Progenitor cell of endocrine pancreas (in vitro differentiated cells): ENCODE measurements at regions not wholly inside any gene's neighbourhood (a gene's known extent, or its start where the extent isn't known, plus 50 kb on each side); places are given as distances from the start of the nearest gene placed in this dataset.

Source experiments
- DNase-seq: peaks from one replicate; pipeline ENCODE4 v3.0.0; 2021; ENCODE audit warnings: low spot score; ENCODE audit not compliant: unreplicated experiment
- H3K27ac Mint-ChIP-seq: 2 replicates; pipeline ENCODE4 v1.8.0; 2021; ENCODE audit warnings: mild to moderate bottlenecking, moderate library complexity, mixed read lengths
- H3K27me3 Mint-ChIP-seq: 2 replicates; pipeline ENCODE4 v1.8.0; 2021; ENCODE audit warnings: mixed read lengths
- H3K36me3 Mint-ChIP-seq: 2 replicates; pipeline ENCODE4 v1.8.0; 2022; ENCODE audit warnings: mixed read lengths; ENCODE audit not compliant: insufficient read depth
- H3K4me1 Mint-ChIP-seq: 2 replicates; pipeline ENCODE4 v1.8.0; 2021; ENCODE audit warnings: low read depth, mixed read lengths
- H3K4me3 Mint-ChIP-seq: 2 replicates; pipeline ENCODE4 v1.8.0; 2021; ENCODE audit warnings: low read depth, mild to moderate bottlenecking, moderate library complexity, mixed read lengths
- H3K9me3 Mint-ChIP-seq: 2 replicates; pipeline ENCODE4 v1.8.0; 2021; ENCODE audit warnings: low read depth, mixed read lengths
- TF ChIP-seq, protein P1 (sequence below): fragments of 200-600 bp; sonication (generic); IDR thresholded peaks from one replicate; pipeline ENCODE4 v1.5.0; 2021; ENCODE audit warnings: antibody characterized with exemption, mild to moderate bottlenecking; ENCODE audit not compliant: unreplicated experiment

DNA sequence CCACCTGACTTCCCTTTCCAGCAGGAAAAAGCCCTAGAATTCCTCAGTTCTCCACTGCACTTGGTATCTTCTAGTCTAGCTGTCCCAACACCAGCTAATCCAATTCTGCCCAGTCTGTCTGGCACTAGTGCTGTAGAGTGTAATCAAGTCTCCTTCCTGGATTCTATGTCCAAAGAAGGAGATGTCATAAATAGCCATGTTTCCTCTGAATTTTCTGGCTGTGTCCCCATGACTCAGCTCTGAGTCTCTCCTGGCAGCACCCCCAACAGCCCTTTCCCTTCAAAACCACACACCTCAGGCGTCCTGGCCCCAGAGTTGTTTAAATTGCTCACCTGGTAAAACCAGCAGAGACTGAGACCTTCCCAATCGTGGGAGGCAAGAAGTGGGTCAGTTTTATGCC, 197.2 kb downstream of the GRXCR1 start:
- H3K27ac Mint-ChIP-seq: no peak overlapping the region
- H3K4me3 Mint-ChIP-seq: no peak overlapping the region
- H3K4me1 Mint-ChIP-seq: no peaks in the 10 kb centered on the region
- no peak for DNase-seq
- TF ChIP-seq, protein P1, sequence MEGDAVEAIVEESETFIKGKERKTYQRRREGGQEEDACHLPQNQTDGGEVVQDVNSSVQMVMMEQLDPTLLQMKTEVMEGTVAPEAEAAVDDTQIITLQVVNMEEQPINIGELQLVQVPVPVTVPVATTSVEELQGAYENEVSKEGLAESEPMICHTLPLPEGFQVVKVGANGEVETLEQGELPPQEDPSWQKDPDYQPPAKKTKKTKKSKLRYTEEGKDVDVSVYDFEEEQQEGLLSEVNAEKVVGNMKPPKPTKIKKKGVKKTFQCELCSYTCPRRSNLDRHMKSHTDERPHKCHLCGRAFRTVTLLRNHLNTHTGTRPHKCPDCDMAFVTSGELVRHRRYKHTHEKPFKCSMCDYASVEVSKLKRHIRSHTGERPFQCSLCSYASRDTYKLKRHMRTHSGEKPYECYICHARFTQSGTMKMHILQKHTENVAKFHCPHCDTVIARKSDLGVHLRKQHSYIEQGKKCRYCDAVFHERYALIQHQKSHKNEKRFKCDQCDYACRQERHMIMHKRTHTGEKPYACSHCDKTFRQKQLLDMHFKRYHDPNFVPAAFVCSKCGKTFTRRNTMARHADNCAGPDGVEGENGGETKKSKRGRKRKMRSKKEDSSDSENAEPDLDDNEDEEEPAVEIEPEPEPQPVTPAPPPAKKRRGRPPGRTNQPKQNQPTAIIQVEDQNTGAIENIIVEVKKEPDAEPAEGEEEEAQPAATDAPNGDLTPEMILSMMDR: no peak
- no peaks in the 10 kb centered on the region for H3K27me3 Mint-ChIP-seq
- H3K36me3 Mint-ChIP-seq: no peaks in the 10 kb centered on the region
- peaks cover 4% of the 10 kb centered on the region for H3K9me3 Mint-ChIP-seq

DNA sequence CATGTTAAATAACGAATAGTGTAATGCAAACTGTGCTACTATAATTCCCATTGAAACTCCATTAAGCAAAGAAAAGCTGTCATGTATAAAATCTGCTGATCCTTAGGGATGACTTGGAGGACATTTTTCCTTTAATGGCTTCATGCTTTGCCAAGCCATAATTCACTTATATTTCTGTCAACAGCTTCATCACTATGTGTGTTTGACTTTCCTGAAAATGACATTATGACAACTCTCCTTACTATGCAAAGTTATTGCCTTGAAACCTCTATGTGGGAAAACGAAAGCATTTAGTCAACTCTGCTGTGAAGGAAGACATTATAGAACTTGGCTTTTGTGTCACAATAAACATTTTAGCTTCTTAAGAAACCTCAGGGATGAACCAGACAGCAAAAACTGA, 210.5 kb downstream of the GRXCR1 start:
- no peaks in the 10 kb centered on the region for H3K4me1 Mint-ChIP-seq
- no peak for DNase-seq
- H3K27ac Mint-ChIP-seq: no peak overlapping the region
- H3K4me3 Mint-ChIP-seq: no peak overlapping the region
- no peaks in the 10 kb centered on the region for H3K36me3 Mint-ChIP-seq
- no peaks in the 10 kb centered on the region for H3K27me3 Mint-ChIP-seq
- no peaks in the 10 kb centered on the region for H3K9me3 Mint-ChIP-seq
- TF ChIP-seq, protein P1: no peak

- H3K36me3 Mint-ChIP-seq: no peaks in the 10 kb centered on the region
- no peak overlapping the region for H3K4me3 Mint-ChIP-seq
- H3K4me1 Mint-ChIP-seq: peaks cover 2% of the 10 kb centered on the region
- no peaks in the 10 kb centered on the region for H3K27me3 Mint-ChIP-seq
- no peak for DNase-seq
- no peak overlapping the region for H3K27ac Mint-ChIP-seq
- TF ChIP-seq, protein P1: no peak
- H3K9me3 Mint-ChIP-seq: peaks cover 5% of the 10 kb centered on the region
Observed at GRCh38 chr4:43112139-43112538, 219.6 kb downstream of the GRXCR1 start.

DNA sequence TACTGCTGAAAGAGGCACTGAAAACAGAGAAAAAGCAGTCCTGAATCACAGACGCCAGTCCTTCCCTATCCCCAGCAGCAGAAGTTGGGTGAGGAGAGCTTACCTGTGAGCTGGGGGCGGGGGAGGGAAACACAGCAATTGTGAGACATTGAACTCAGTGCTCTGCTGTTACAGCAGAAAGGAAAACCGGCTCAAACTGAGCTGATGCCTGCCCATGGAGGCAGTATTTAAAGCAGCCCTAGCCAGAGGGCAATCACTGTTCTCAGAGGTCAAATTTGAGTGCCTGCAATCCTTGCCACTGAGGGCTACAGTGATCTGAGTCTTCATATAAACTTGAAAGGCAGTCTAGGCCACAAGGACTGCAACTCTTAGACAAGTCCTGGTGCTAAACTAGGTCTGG, 220.7 kb downstream of the GRXCR1 start:
- TF ChIP-seq, protein P1: no peak
- peaks cover 5% of the 10 kb centered on the region for H3K9me3 Mint-ChIP-seq
- peaks cover 2% of the 10 kb centered on the region for H3K4me1 Mint-ChIP-seq
- H3K4me3 Mint-ChIP-seq: no peak overlapping the region
- H3K27ac Mint-ChIP-seq: no peak overlapping the region
- DNase-seq: no peak
- H3K27me3 Mint-ChIP-seq: no peaks in the 10 kb centered on the region
- no peaks in the 10 kb centered on the region for H3K36me3 Mint-ChIP-seq

GRCh38 chr4:43126595-43126994, 234.1 kb downstream of the GRXCR1 start:
- no peak overlapping the region for H3K27ac Mint-ChIP-seq
- no peaks in the 10 kb centered on the region for H3K36me3 Mint-ChIP-seq
- H3K4me1 Mint-ChIP-seq: peaks cover 6% of the 10 kb centered on the region
- TF ChIP-seq, protein P1: no peak
- H3K27me3 Mint-ChIP-seq: no peaks in the 10 kb centered on the region
- no peak for DNase-seq
- no peaks in the 10 kb centered on the region for H3K9me3 Mint-ChIP-seq
- no peak overlapping the region for H3K4me3 Mint-ChIP-seq
